MM.1S (cell line): ENCODE measurements at regions not wholly inside any gene's neighbourhood (a gene's known extent, or its start where the extent isn't known, plus 50 kb on each side); places are given as distances from the start of the nearest gene placed in this dataset.

Experiments used
- DNase-seq: peaks from one replicate; pipeline ENCODE4 v3.0.0-alpha.2; 2015
- H2AFZ ChIP-seq: fragments of 300-600 bp; sonication (generic); 2 replicates; pipeline ENCODE4 v1.6.0; 2016; ENCODE audit warnings: antibody characterized with exemption, low read length
- H3F3A ChIP-seq: fragments of 300-600 bp; sonication (generic); 2 replicates; pipeline ENCODE4 v1.6.1; 2016; ENCODE audit warnings: mild to moderate bottlenecking, antibody characterized with exemption, low read length, moderate library complexity, mixed read lengths; ENCODE audit not compliant: insufficient read depth
- H3K27ac ChIP-seq: fragments of 300-600 bp; sonication (generic); 2 replicates; pipeline ENCODE4 v1.5.1; 2016; ENCODE audit warnings: mild to moderate bottlenecking, low read length
- H3K27me3 ChIP-seq: fragments of 300-600 bp; sonication (generic); replicated peaks from 2 replicates; pipeline ENCODE4 v1.6.0; 2016; ENCODE audit warnings: low read length; ENCODE audit not compliant: insufficient read depth
- H3K36me3 ChIP-seq: fragments of 300-600 bp; sonication (generic); replicated peaks from 2 replicates; pipeline ENCODE4 v1.6.1; 2016; ENCODE audit warnings: mild to moderate bottlenecking, low read length, mixed read lengths; ENCODE audit not compliant: insufficient read depth
- H3K4me1 ChIP-seq: fragments of 300-600 bp; sonication (generic); 2 replicates; pipeline ENCODE4 v1.6.1; 2016; ENCODE audit warnings: low read length, mixed read lengths
- H3K4me2 ChIP-seq: fragments of 300-600 bp; sonication (generic); 2 replicates; pipeline ENCODE4 v1.6.0; 2016; ENCODE audit warnings: low read depth, low read length
- H3K4me3 ChIP-seq: fragments of 300-600 bp; sonication (generic); 2 replicates; pipeline ENCODE4 v1.5.1; 2016; ENCODE audit warnings: low read length, mixed read lengths
- H3K79me2 ChIP-seq: fragments of 300-600 bp; sonication (generic); 2 replicates; pipeline ENCODE4 v1.6.1; 2016; ENCODE audit warnings: mixed run types, low read length, mixed read lengths
- H3K9ac ChIP-seq: fragments of 300-600 bp; sonication (generic); 2 replicates; pipeline ENCODE4 v1.6.1; 2016; ENCODE audit warnings: low read length, mixed read lengths
- H3K9me2 ChIP-seq: fragments of 300-600 bp; sonication (generic); replicated peaks from 2 replicates; pipeline ENCODE4 v1.6.1; 2016; ENCODE audit warnings: mild to moderate bottlenecking, low read length, mixed read lengths; ENCODE audit not compliant: insufficient read depth
- H3K9me3 ChIP-seq: fragments of 300-600 bp; sonication (generic); replicated peaks from 2 replicates; pipeline ENCODE4 v1.6.1; 2016; ENCODE audit warnings: mild to moderate bottlenecking, low read length, mixed read lengths; ENCODE audit not compliant: insufficient read depth
- H4K20me1 ChIP-seq: fragments of 300-600 bp; sonication (generic); 2 replicates; pipeline ENCODE4 v1.6.1; 2016; ENCODE audit warnings: mild to moderate bottlenecking, low read length, moderate library complexity, mixed read lengths; ENCODE audit not compliant: insufficient read depth
- EZH2 ChIP-seq: fragments of 300-600 bp; sonication (generic); optimal IDR thresholded peaks from 2 replicates; pipeline ENCODE3; 2017; ENCODE audit warnings: low read depth, mild to moderate bottlenecking, antibody characterized with exemption, low read length, mixed read lengths
- EZH2phosphoT487 ChIP-seq: fragments of 300-600 bp; sonication (generic); IDR thresholded peaks from 2 replicates; pipeline ENCODE4 v1.6.1; 2018; ENCODE audit warnings: antibody characterized with exemption, low read length
- TF ChIP-seq, protein P1 (sequence below): fragments of 300-600 bp; sonication (generic); IDR thresholded peaks from 2 replicates; pipeline ENCODE4 v1.5.1; 2016; ENCODE audit warnings: antibody characterized with exemption, low read length, mixed read lengths

DNA sequence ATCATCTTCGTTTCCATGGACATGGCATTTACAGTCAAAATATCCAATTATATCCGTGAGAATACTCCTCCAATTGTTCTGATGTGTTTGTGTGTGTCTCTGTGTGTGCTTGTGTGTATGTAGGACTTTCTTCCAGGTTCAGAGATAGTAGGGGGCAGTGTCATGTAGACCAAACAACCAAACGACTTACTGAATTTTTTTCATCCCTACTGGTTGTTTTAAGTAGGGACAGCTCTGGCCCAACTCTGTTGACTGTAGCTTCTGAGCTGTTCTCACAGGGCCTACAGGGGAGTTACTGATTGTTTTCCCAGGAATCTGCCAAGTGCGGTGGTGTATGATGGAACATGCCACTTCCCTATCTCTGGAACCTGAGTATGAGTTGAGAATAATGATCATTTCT lies 69.6 kb downstream of the ETAA1 start:
- no peaks in the 10 kb centered on the region for H3K27me3 ChIP-seq
- H3K9me2 ChIP-seq = no peaks in the 10 kb centered on the region
- no peaks in the 10 kb centered on the region for H3K79me2 ChIP-seq
- peaks cover 33% of the 10 kb centered on the region for H3K4me1 ChIP-seq
- H3K27ac ChIP-seq = no peak overlapping the region
- TF ChIP-seq EZH2 (no peak), EZH2phosphoT487 (no peak)
- TF ChIP-seq, protein P1, sequence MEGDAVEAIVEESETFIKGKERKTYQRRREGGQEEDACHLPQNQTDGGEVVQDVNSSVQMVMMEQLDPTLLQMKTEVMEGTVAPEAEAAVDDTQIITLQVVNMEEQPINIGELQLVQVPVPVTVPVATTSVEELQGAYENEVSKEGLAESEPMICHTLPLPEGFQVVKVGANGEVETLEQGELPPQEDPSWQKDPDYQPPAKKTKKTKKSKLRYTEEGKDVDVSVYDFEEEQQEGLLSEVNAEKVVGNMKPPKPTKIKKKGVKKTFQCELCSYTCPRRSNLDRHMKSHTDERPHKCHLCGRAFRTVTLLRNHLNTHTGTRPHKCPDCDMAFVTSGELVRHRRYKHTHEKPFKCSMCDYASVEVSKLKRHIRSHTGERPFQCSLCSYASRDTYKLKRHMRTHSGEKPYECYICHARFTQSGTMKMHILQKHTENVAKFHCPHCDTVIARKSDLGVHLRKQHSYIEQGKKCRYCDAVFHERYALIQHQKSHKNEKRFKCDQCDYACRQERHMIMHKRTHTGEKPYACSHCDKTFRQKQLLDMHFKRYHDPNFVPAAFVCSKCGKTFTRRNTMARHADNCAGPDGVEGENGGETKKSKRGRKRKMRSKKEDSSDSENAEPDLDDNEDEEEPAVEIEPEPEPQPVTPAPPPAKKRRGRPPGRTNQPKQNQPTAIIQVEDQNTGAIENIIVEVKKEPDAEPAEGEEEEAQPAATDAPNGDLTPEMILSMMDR = no peak
- no peak overlapping the region for H3K9ac ChIP-seq
- H3K4me3 ChIP-seq = no peak overlapping the region
- DNase-seq = no peak
- no peak overlapping the region for H2AFZ ChIP-seq
- H3F3A ChIP-seq = peaks cover 11% of the 10 kb centered on the region; the same call in 1 of the 2 replicates
- no peaks in the 10 kb centered on the region for H3K9me3 ChIP-seq
- H4K20me1 ChIP-seq = no peaks in the 10 kb centered on the region
- H3K36me3 ChIP-seq = no peaks in the 10 kb centered on the region
- H3K4me2 ChIP-seq = no peak overlapping the region

- H4K20me1 ChIP-seq = no peaks in the 10 kb centered on the region
- no peak for DNase-seq
- no peak overlapping the region for H3K27ac ChIP-seq
- H2AFZ ChIP-seq = no peak overlapping the region
- H3K9ac ChIP-seq = no peak overlapping the region
- TF ChIP-seq EZH2 (no peak), EZH2phosphoT487 (no peak)
- TF ChIP-seq, protein P1 = no peak
- H3K4me1 ChIP-seq = peaks cover 6% of the 10 kb centered on the region; the same call in 1 of the 2 replicates
- no peaks in the 10 kb centered on the region for H3F3A ChIP-seq
- no peaks in the 10 kb centered on the region for H3K27me3 ChIP-seq
- no peak overlapping the region for H3K4me2 ChIP-seq
- H3K9me2 ChIP-seq = no peaks in the 10 kb centered on the region
- no peaks in the 10 kb centered on the region for H3K36me3 ChIP-seq
- H3K79me2 ChIP-seq = no peaks in the 10 kb centered on the region
- H3K4me3 ChIP-seq = no peak overlapping the region
- no peaks in the 10 kb centered on the region for H3K9me3 ChIP-seq
These were observed 74.5 kb downstream of the ETAA1 start for GRCh38 chr2:67471681-67472080.

GRCh38 chr2:67476809-67477790 lies 80.0 kb downstream of the ETAA1 start:
- H3K4me3 ChIP-seq = peak overlapping the region; percentile 7; the same call in 1 of the 2 replicates

More at GRCh38 chr2:67476809-67477790, 80.0 kb downstream of the ETAA1 start:
- Histone ChIP-seq H3K4me1 (peaks cover 15% of the 10 kb centered on the region), H3K9me2 (no peaks in the 10 kb centered on the region), H3K9ac (peak overlapping the region; percentile 40), H3K79me2 (no peaks in the 10 kb centered on the region), H4K20me1 (no peaks in the 10 kb centered on the region), H3F3A (no peaks in the 10 kb centered on the region; the same call in 1 of the 2 replicates), H3K9me3 (no peaks in the 10 kb centered on the region), H3K4me2 (peak overlapping the region; percentile 44), H2AFZ (no peak overlapping the region), H3K36me3 (no peaks in the 10 kb centered on the region), H3K27ac (peak overlapping the region; percentile 61), H3K27me3 (no peaks in the 10 kb centered on the region)
- TF ChIP-seq, protein P1 = peak; percentile 62
- TF ChIP-seq EZH2 = no peak
- DNase-seq = peak; percentile 62
